Astrocyte of the cerebellum (primary cell): ENCODE measurements at regions not wholly inside any gene's neighbourhood (a gene's known extent, or its start where the extent isn't known, plus 50 kb on each side); places are given as distances from the start of the nearest gene placed in this dataset.

Experiments used
- DNase-seq: peaks from one replicate; pipeline ENCODE4 v3.0.0-alpha.2; 2011; ENCODE audit warnings: low read depth
- H3K4me3 ChIP-seq: 2 replicates; pipeline ENCODE4 v1.5.1; 2011; ENCODE audit warnings: mild to moderate bottlenecking, low read depth, low read length, moderate library complexity
- CTCF ChIP-seq: IDR thresholded peaks from 2 replicates; pipeline ENCODE4 v1.5.1; 2012; ENCODE audit warnings: low read length, low read depth, moderate library complexity, mild to moderate bottlenecking; ENCODE audit errors: missing control alignments
- in situ Hi-C: cut with HindIII; loops from 2 replicates; pipeline ENCODE4 v1.10.0; 2017; ENCODE audit warnings: low sequenced_read_pairs

GRCh38 chr11:70735976-70736375 lies 337.6 kb downstream of the CTTN start:
- no peak for DNase-seq
- in situ Hi-C loops = no loop called here
- H3K4me3 ChIP-seq = no peak overlapping the region
- TF ChIP-seq CTCF = no peak

GRCh38 chr11:70736461-70736860 lies 338.1 kb downstream of the CTTN start:
- H3K4me3 ChIP-seq = no peak overlapping the region
- TF ChIP-seq CTCF = no peak
- no peak for DNase-seq
- in situ Hi-C loops = no loop called here

- TF ChIP-seq CTCF = no peak
- in situ Hi-C loops = no loop called here
- DNase-seq = no peak
- H3K4me3 ChIP-seq = no peak overlapping the region
Measured at GRCh38 chr11:70736937-70737640, 338.8 kb downstream of the CTTN start.

- in situ Hi-C loops = no loop called here
- DNase-seq = no peak
- TF ChIP-seq CTCF = no peak
- H3K4me3 ChIP-seq = no peak overlapping the region
Measured at GRCh38 chr11:70737816-70738630, 339.7 kb downstream of the CTTN start.

- in situ Hi-C loops = no loop called here
- DNase-seq = no peak
- no peak overlapping the region for H3K4me3 ChIP-seq
- TF ChIP-seq CTCF = no peak
Measured at GRCh38 chr11:70738661-70739060, 340.3 kb downstream of the CTTN start.

- H3K4me3 ChIP-seq = no peak overlapping the region
- DNase-seq = no peak
- in situ Hi-C loops = no loop called here
- no peak for TF ChIP-seq CTCF
Measured at GRCh38 chr11:70739091-70739490, 340.8 kb downstream of the CTTN start.
